BE2C (cell line): ENCODE measurements at regions not wholly inside any gene's neighbourhood (a gene's known extent, or its start where the extent isn't known, plus 50 kb on each side); places are given as distances from the start of the nearest gene placed in this dataset.

Experiments used
- DNase-seq: peaks from one replicate; pipeline ENCODE4 v3.0.0-alpha.2; 2020
- H3K27me3 ChIP-seq: fragments of 250-450 bp; sonication (Bioruptor Pico); 2 replicates; pipeline ENCODE4 v1.5.1; 2020; ENCODE audit warnings: mild to moderate bottlenecking
- H3K36me3 ChIP-seq: fragments of 250-450 bp; sonication (Bioruptor Pico); 2 replicates; pipeline ENCODE4 v1.5.1; 2020; ENCODE audit warnings: mild to moderate bottlenecking
- H3K4me1 ChIP-seq: fragments of 250-450 bp; sonication (Bioruptor Pico); 2 replicates; pipeline ENCODE4 v1.5.1; 2020
- H3K4me3 ChIP-seq: 2 replicates; pipeline ENCODE4 v1.5.1; 2011; ENCODE audit warnings: low read depth, low read length
- H3K9me3 ChIP-seq: fragments of 250-450 bp; sonication (Bioruptor Pico); 2 replicates; pipeline ENCODE4 v1.5.1; 2020
- CTCF ChIP-seq: IDR thresholded peaks from 2 replicates; pipeline ENCODE4 v1.5.1; 2012; ENCODE audit warnings: mild to moderate bottlenecking, low read depth, low read length

DNA sequence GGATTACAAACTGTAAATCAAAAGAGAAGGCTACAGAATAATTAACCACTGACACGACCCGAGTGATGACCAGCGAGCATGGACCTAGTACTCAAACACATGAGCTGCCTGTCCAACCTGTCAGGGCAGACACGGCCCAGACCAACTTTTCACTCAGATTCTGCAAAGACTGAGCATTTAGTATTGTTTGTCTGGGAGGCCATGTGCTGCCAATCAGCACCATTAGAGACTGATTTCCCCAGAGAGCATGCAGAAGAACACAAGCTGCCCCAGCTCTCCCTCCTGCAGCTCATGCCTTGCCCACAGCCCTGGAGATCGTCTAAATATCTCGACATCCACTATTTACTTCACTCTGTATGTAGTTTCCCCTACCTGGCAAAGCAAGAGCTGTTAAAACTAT is 172.6 kb upstream of the INHBA start:
- Histone ChIP-seq H3K36me3 (no peaks in the 10 kb centered on the region), H3K27me3 (no peaks in the 10 kb centered on the region), H3K4me1 (no peaks in the 10 kb centered on the region), H3K9me3 (no peaks in the 10 kb centered on the region), H3K4me3 (no peak overlapping the region)
- no peak for TF ChIP-seq CTCF
- no peak for DNase-seq

DNA sequence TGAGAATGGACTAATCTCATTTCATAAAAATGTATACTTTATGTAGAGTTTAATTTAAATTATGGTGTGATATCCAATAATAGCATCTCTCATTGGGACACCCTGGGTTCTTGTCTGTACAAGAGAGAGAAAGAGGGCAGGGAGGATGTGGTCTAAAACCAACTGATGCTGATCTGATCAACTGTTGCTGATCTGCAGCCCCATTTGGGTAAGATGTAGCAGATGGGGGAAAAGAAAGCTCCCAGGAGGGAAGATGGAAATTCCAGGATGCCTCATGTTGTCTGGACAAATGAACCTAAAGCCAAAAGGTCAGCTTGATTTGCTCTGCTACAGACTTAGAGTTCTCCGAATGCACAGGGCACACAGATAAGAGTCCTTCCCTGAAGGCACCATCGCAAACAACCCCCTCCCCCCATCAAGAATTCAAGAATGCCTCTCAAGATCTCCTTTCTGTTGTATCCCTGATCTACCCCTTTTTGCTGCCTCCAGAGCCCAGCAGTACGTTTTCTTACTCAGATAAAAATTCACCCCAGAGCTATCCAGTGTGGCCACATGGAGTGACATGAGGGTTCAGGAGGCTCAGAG is 171.4 kb upstream of the INHBA start:
- Histone ChIP-seq H3K4me1 (no peaks in the 10 kb centered on the region), H3K9me3 (no peaks in the 10 kb centered on the region), H3K27me3 (no peaks in the 10 kb centered on the region), H3K4me3 (no peak overlapping the region), H3K36me3 (no peaks in the 10 kb centered on the region)
- DNase-seq: no peak
- no peak for TF ChIP-seq CTCF

DNA sequence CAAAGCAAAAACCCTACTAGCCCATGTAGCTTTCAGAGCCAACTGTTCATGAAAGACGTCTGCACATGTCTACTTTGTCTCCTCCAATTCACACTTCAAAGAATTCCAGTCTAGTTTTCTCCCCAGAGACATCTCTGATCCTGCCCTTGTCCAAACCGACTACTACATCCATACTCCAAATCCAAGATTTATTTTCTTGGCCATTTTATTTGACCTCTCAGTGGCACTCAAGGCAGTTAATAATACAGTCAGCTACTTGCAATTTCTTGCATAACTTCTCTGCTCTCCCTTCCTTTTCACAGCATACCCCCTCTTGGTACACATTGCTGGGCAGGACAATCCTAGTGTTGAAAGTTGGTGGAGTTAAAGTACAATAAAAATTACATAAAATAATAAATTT is 170.9 kb upstream of the INHBA start:
- TF ChIP-seq CTCF: no peak

GRCh38 chr7:41872966-41873365 is 170.1 kb upstream of the INHBA start:
- Histone ChIP-seq H3K4me3 (no peak overlapping the region), H3K36me3 (no peaks in the 10 kb centered on the region), H3K9me3 (no peaks in the 10 kb centered on the region), H3K27me3 (no peaks in the 10 kb centered on the region), H3K4me1 (no peaks in the 10 kb centered on the region)
- no peak for TF ChIP-seq CTCF
- DNase-seq: no peak

More for the DNA sequence above, 170.9 kb upstream of the INHBA start:
- H3K4me1 ChIP-seq: no peaks in the 10 kb centered on the region
- no peaks in the 10 kb centered on the region for H3K27me3 ChIP-seq
- H3K4me3 ChIP-seq: no peak overlapping the region
- no peaks in the 10 kb centered on the region for H3K9me3 ChIP-seq
- no peaks in the 10 kb centered on the region for H3K36me3 ChIP-seq
- no peak for DNase-seq

GRCh38 chr7:41870461-41871138 is 167.7 kb upstream of the INHBA start:
- Histone ChIP-seq H3K4me3 (no peak overlapping the region), H3K9me3 (no peaks in the 10 kb centered on the region), H3K27me3 (no peaks in the 10 kb centered on the region), H3K36me3 (no peaks in the 10 kb centered on the region), H3K4me1 (no peaks in the 10 kb centered on the region)
- no peak for TF ChIP-seq CTCF
- DNase-seq: no peak

GRCh38 chr7:41869997-41870396 is 167.1 kb upstream of the INHBA start:
- DNase-seq: no peak
- Histone ChIP-seq H3K9me3 (no peaks in the 10 kb centered on the region), H3K4me3 (no peak overlapping the region), H3K36me3 (no peaks in the 10 kb centered on the region), H3K27me3 (no peaks in the 10 kb centered on the region), H3K4me1 (no peaks in the 10 kb centered on the region)
- TF ChIP-seq CTCF: no peak
